ENCODE measurements at regions not wholly inside any gene's neighbourhood (a gene's known extent, or its start where the extent isn't known, plus 50 kb on each side); places are given as distances from the start of the nearest gene placed in this dataset.

- H3K36me3 Mint-ChIP-seq: no peaks in the 10 kb centered on the region
- Histone ChIP-seq H3K9me3 (ENCODE audit: low read length) (no peaks in the 10 kb centered on the region), H3K27ac (ENCODE audit: low read depth, low read length) (no peak overlapping the region), H3K27me3 (ENCODE audit: insufficient read depth, low read length, poor library complexity, severe bottlenecking) (no peaks in the 10 kb centered on the region), H3K4me3 (ENCODE audit: low read length) (no peak overlapping the region), H3K36me3 (ENCODE audit: insufficient read depth, low read length) (no peaks in the 10 kb centered on the region), H3K4me1 (ENCODE audit: insufficient read depth, low read length) (no peaks in the 10 kb centered on the region)
- no peaks in the 10 kb centered on the region for H3K4me1 Mint-ChIP-seq
- DNase-seq: no peak
- no peaks in the 10 kb centered on the region for H3K27me3 Mint-ChIP-seq
- CTCF ChIA-PET: no interaction called here
- POLR2A ChIA-PET: no interaction called here
- H3K4me3 Mint-ChIP-seq: no peak overlapping the region
- H3K27ac Mint-ChIP-seq: no peak overlapping the region
- peaks cover 3 to 14% (median 11%) of the 10 kb centered on the region in 5 donors for H3K9me3 Mint-ChIP-seq
These were observed 429.6 kb downstream of the RAB28 start for GRCh38 chr4:13054420-13054970.

GRCh38 chr4:13047591-13047990 is 436.5 kb downstream of the RAB28 start:
- H3K36me3 ChIP-seq (ENCODE audit: insufficient read depth, low read length): no peaks in the 10 kb centered on the region
- Mint-ChIP-seq H3K27ac (no peak overlapping the region), H3K4me1 (no peaks in the 10 kb centered on the region), H3K4me3 (no peak overlapping the region), H3K27me3 (no peaks in the 10 kb centered on the region), H3K36me3 (no peaks in the 10 kb centered on the region), H3K9me3 (peaks cover 11 to 23% (median 14%) of the 10 kb centered on the region in 5 donors)
- H3K9me3 ChIP-seq (ENCODE audit: low read length): no peaks in the 10 kb centered on the region
- POLR2A ChIA-PET: no interaction called here
- no peaks in the 10 kb centered on the region for H3K4me1 ChIP-seq (ENCODE audit: insufficient read depth, low read length)
- CTCF ChIA-PET: no interaction called here
- no peak overlapping the region for H3K4me3 ChIP-seq (ENCODE audit: low read length)
- no peak for DNase-seq
- no peak overlapping the region for H3K27ac ChIP-seq (ENCODE audit: low read depth, low read length)
- no peaks in the 10 kb centered on the region for H3K27me3 ChIP-seq (ENCODE audit: insufficient read depth, low read length, poor library complexity, severe bottlenecking)

- no peak for DNase-seq
- Histone ChIP-seq H3K4me3 (ENCODE audit: low read length) (no peak overlapping the region), H3K9me3 (ENCODE audit: low read length) (no peaks in the 10 kb centered on the region), H3K36me3 (ENCODE audit: insufficient read depth, low read length) (no peaks in the 10 kb centered on the region), H3K27ac (ENCODE audit: low read depth, low read length) (no peak overlapping the region), H3K4me1 (ENCODE audit: insufficient read depth, low read length) (no peaks in the 10 kb centered on the region), H3K27me3 (ENCODE audit: insufficient read depth, low read length, poor library complexity, severe bottlenecking) (no peaks in the 10 kb centered on the region)
- Mint-ChIP-seq H3K36me3 (peaks cover 0 to 8% (median 2%) of the 10 kb centered on the region in 3 donors), H3K4me1 (no peaks in the 10 kb centered on the region), H3K27me3 (peaks cover 0 to 1% of the 10 kb centered on the region in 2 donors), H3K4me3 (no peak overlapping the region), H3K9me3 (peaks cover 4 to 18% (median 14%) of the 10 kb centered on the region in 5 donors), H3K27ac (no peak overlapping the region)
- POLR2A ChIA-PET: no interaction called here
- CTCF ChIA-PET: no interaction called here
These were observed 447.3 kb downstream of the RAB28 start for GRCh38 chr4:13036841-13037240.

GRCh38 chr4:13032936-13033335 is 451.2 kb downstream of the RAB28 start:
- H3K36me3 Mint-ChIP-seq: peaks cover 0 to 11% (median 2%) of the 10 kb centered on the region in 3 donors
- Histone ChIP-seq H3K9me3 (ENCODE audit: low read length) (no peaks in the 10 kb centered on the region), H3K4me3 (ENCODE audit: low read length) (no peak overlapping the region), H3K27me3 (ENCODE audit: insufficient read depth, low read length, poor library complexity, severe bottlenecking) (no peaks in the 10 kb centered on the region), H3K27ac (ENCODE audit: low read depth, low read length) (no peak overlapping the region), H3K4me1 (ENCODE audit: insufficient read depth, low read length) (no peaks in the 10 kb centered on the region), H3K36me3 (ENCODE audit: insufficient read depth, low read length) (no peaks in the 10 kb centered on the region)
- H3K4me1 Mint-ChIP-seq: no peaks in the 10 kb centered on the region
- H3K27ac Mint-ChIP-seq: no peak overlapping the region
- no peak overlapping the region for H3K4me3 Mint-ChIP-seq
- POLR2A ChIA-PET: no interaction called here
- H3K9me3 Mint-ChIP-seq: peaks cover 0 to 27% (median 18%) of the 10 kb centered on the region in 5 donors
- H3K27me3 Mint-ChIP-seq: no peaks in the 10 kb centered on the region
- no peak for DNase-seq
- CTCF ChIA-PET: no interaction called here

GRCh38 chr4:13024147-13025105 is 459.7 kb downstream of the RAB28 start:
- DNase-seq: no peak
- peaks cover 0 to 1% of the 10 kb centered on the region in 2 donors for H3K27me3 Mint-ChIP-seq
- Histone ChIP-seq H3K9me3 (ENCODE audit: low read length) (no peaks in the 10 kb centered on the region), H3K4me1 (ENCODE audit: insufficient read depth, low read length) (no peaks in the 10 kb centered on the region), H3K27me3 (ENCODE audit: insufficient read depth, low read length, poor library complexity, severe bottlenecking) (no peaks in the 10 kb centered on the region), H3K27ac (ENCODE audit: low read depth, low read length) (no peak overlapping the region), H3K36me3 (ENCODE audit: insufficient read depth, low read length) (no peaks in the 10 kb centered on the region), H3K4me3 (ENCODE audit: low read length) (no peak overlapping the region)
- no peaks in the 10 kb centered on the region for H3K36me3 Mint-ChIP-seq
- no peak overlapping the region for H3K4me3 Mint-ChIP-seq
- no peaks in the 10 kb centered on the region for H3K4me1 Mint-ChIP-seq
- ChIA-PET CTCF (no interaction called here), POLR2A (no interaction called here)
- H3K9me3 Mint-ChIP-seq: peaks cover 3 to 25% (median 14%) of the 10 kb centered on the region in 5 donors
- H3K27ac Mint-ChIP-seq: no peak overlapping the region

GRCh38 chr4:13007802-13008470 is 476.2 kb downstream of the RAB28 start:
- ChIA-PET CTCF (no interaction called here), POLR2A (no interaction called here)
- Mint-ChIP-seq H3K27ac (no peak overlapping the region), H3K4me3 (no peak overlapping the region), H3K9me3 (peaks cover 4 to 40% (median 9%) of the 10 kb centered on the region in 5 donors), H3K27me3 (no peaks in the 10 kb centered on the region), H3K36me3 (no peaks in the 10 kb centered on the region), H3K4me1 (no peaks in the 10 kb centered on the region)
- Histone ChIP-seq H3K27me3 (ENCODE audit: insufficient read depth, low read length, poor library complexity, severe bottlenecking) (no peaks in the 10 kb centered on the region), H3K9me3 (ENCODE audit: low read length) (no peaks in the 10 kb centered on the region), H3K36me3 (ENCODE audit: insufficient read depth, low read length) (no peaks in the 10 kb centered on the region), H3K4me3 (ENCODE audit: low read length) (no peak overlapping the region), H3K27ac (ENCODE audit: low read depth, low read length) (no peak overlapping the region), H3K4me1 (ENCODE audit: insufficient read depth, low read length) (no peaks in the 10 kb centered on the region)
- DNase-seq: no peak

DNA sequence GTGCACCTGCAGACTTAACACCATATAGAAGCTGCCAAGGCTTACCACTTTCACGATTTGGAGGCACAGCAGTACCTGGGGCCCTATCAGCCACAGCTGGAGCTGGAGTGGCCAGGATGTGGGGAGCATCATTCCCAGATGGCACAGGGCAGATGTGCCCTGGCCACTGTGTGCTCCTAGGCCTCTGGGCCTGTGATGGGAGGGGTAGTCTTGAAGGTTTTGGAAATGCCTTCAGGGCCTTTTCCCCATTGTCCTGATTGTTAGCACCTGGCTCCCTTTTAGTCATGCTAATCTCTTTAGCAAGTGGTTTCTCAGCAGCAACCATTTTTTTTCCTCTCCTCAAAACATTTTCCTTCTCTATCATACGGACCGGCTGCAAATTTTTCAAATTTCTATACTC is 490.2 kb downstream of the RAB28 start:
- peaks cover 15 to 47% (median 30%) of the 10 kb centered on the region in 5 donors for H3K9me3 Mint-ChIP-seq
- no peaks in the 10 kb centered on the region for H3K36me3 ChIP-seq (ENCODE audit: insufficient read depth, low read length)
- ChIA-PET CTCF (no interaction called here), POLR2A (no interaction called here)
- H3K4me3 Mint-ChIP-seq: no peak overlapping the region
- no peaks in the 10 kb centered on the region for H3K4me1 Mint-ChIP-seq
- no peaks in the 10 kb centered on the region for H3K4me1 ChIP-seq (ENCODE audit: insufficient read depth, low read length)
- no peak overlapping the region for H3K4me3 ChIP-seq (ENCODE audit: low read length)
- H3K27me3 Mint-ChIP-seq: peaks cover 0 to 1% of the 10 kb centered on the region in 2 donors
- H3K36me3 Mint-ChIP-seq: peaks cover 0 to 3% (median 2%) of the 10 kb centered on the region in 3 donors
- H3K27ac Mint-ChIP-seq: no peak overlapping the region
- no peak overlapping the region for H3K27ac ChIP-seq (ENCODE audit: low read depth, low read length)
- no peaks in the 10 kb centered on the region for H3K27me3 ChIP-seq (ENCODE audit: insufficient read depth, low read length, poor library complexity, severe bottlenecking)
- no peak for DNase-seq
- H3K9me3 ChIP-seq (ENCODE audit: low read length): no peaks in the 10 kb centered on the region

- no peak overlapping the region for H3K27ac Mint-ChIP-seq
- H3K36me3 Mint-ChIP-seq: peaks cover 0 to 2% (median 0%) of the 10 kb centered on the region in 3 donors
- CTCF ChIA-PET: no interaction called here
These were observed 496.9 kb downstream of the RAB28 start for GRCh38 chr4:12987284-12987683.

More at GRCh38 chr4:12987284-12987683, 496.9 kb downstream of the RAB28 start:
- Mint-ChIP-seq H3K9me3 (peaks cover 13 to 44% (median 35%) of the 10 kb centered on the region in 5 donors), H3K27me3 (peaks cover 0 to 2% of the 10 kb centered on the region in 2 donors), H3K4me1 (no peaks in the 10 kb centered on the region), H3K4me3 (no peak overlapping the region)
- POLR2A ChIA-PET: no interaction called here
- no peak overlapping the region for H3K27ac ChIP-seq (ENCODE audit: low read depth, low read length)
- H3K4me1 ChIP-seq (ENCODE audit: insufficient read depth, low read length): no peaks in the 10 kb centered on the region
- H3K4me3 ChIP-seq (ENCODE audit: low read length): no peak overlapping the region
- no peaks in the 10 kb centered on the region for H3K9me3 ChIP-seq (ENCODE audit: low read length)
- no peak for DNase-seq
- no peaks in the 10 kb centered on the region for H3K36me3 ChIP-seq (ENCODE audit: insufficient read depth, low read length)
- H3K27me3 ChIP-seq (ENCODE audit: insufficient read depth, low read length, poor library complexity, severe bottlenecking): no peaks in the 10 kb centered on the region
